K562 (cell line): ENCODE measurements at regions not wholly inside any gene's neighbourhood (a gene's known extent, or its start where the extent isn't known, plus 50 kb on each side); places are given as distances from the start of the nearest gene placed in this dataset.

Experiments used
- ATAC-seq: fragments of 200-7000 bp; cut with Tn5 transposase; 3 replicates; pipeline ENCODE4 v1.9.1; 2020; ENCODE audit warnings: moderate library complexity
- BruUV-seq: library from RNA; stranded (reverse); fragments of 400-500 nt; replicated peaks from 2 replicates; lab custom pipeline; 2021; lab: Mats Ljungman, UMichigan
- CTCF ChIA-PET: fragments of 300-600 bp; formaldehyde crosslinking; extraction: SDS; loops from one replicate; lab custom pipeline; 2021; ENCODE audit warnings: low intra/inter-chr PET ratio; lab: Yijun Ruan, JAX
- POLR2A ChIA-PET: fragments of 300-600, 350-650 bp; sonication (Branson Sonifier 250); formaldehyde crosslinking; extraction: SDS; loops from one replicate; lab custom pipeline; 2021; ENCODE audit warnings: antibody characterized with exemption, inconsistent platforms; lab: Yijun Ruan, JAX
- DNase-seq, 4 experiments: peaks; one replicate each; pipeline versions ENCODE4 v3.0.0 to v3.0.0-alpha.2; 2011 to 2018; ENCODE audit warnings: low spot score in 3 of 4, mixed read lengths in 3 of 4; ENCODE audit errors: extremely low read depth in 1 of 4
- FAIRE-seq: peaks from 2 replicates; lab custom pipeline; 2011; peaks lifted over from hg19 to GRCh38; lab: Jason Lieb, UNC
- H2AFZ ChIP-seq: 2 replicates; pipeline ENCODE4 v1.6.0; 2011; ENCODE audit warnings: low read depth, low read length, control low read depth, inconsistent platforms
- H3K27ac ChIP-seq: fragments of 200-600 bp; 3 replicates; pipeline ENCODE4 v1.8.0; 2011; ENCODE audit warnings: low read depth, mild to moderate bottlenecking, control low read depth, inconsistent platforms, low read length, moderate library complexity, mixed read lengths; ENCODE audit errors: extremely low read depth
- H3K27me3 ChIP-seq, 2 experiments: fragments of 300-600 bp in 1 of 2; 2 replicates in 1 of 2; 3 replicates in 1 of 2; pipeline versions ENCODE4 v1.6.0 to v1.8.0; 2011; ENCODE audit warnings: inconsistent platforms in 2 of 2, low read length in 2 of 2, mild to moderate bottlenecking in 1 of 2, mixed read lengths in 1 of 2, moderate library complexity in 1 of 2; ENCODE audit not compliant: control insufficient read depth in 2 of 2, insufficient read depth in 2 of 2
- H3K36me3 ChIP-seq: fragments of 300-600 bp; 3 replicates; pipeline ENCODE4 v1.8.0; 2011; ENCODE audit warnings: mild to moderate bottlenecking, low read length, inconsistent platforms; ENCODE audit not compliant: control insufficient read depth, insufficient read depth
- H3K4me1 ChIP-seq, 2 experiments: fragments of 200-600 bp in 1 of 2; replicated peaks in 1 of 2; 2 replicates in 1 of 2; 3 replicates in 1 of 2; pipeline versions ENCODE4 v1.5.1 to v1.8.0; 2011; ENCODE audit warnings: inconsistent platforms in 2 of 2, low read length in 2 of 2, mild to moderate bottlenecking in 1 of 2, mixed read lengths in 1 of 2, moderate library complexity in 1 of 2; ENCODE audit not compliant: control insufficient read depth in 2 of 2, insufficient read depth in 2 of 2
- H3K4me2 ChIP-seq: 2 replicates; pipeline ENCODE4 v1.6.1; 2011; ENCODE audit warnings: low read length, control low read depth, inconsistent platforms, mixed read lengths; ENCODE audit not compliant: insufficient read depth
- H3K4me3 ChIP-seq: fragments of 200-600 bp; sonication (generic), shearing (Covaris generic); 2 replicates; pipeline ENCODE4 v1.5.1; 2016; ENCODE audit warnings: control low read depth, inconsistent platforms
- H3K79me2 ChIP-seq: fragments of 200-600 bp; 3 replicates; pipeline ENCODE4 v1.8.0; 2011; ENCODE audit warnings: low read length, inconsistent platforms; ENCODE audit not compliant: control insufficient read depth, insufficient read depth
- H3K9ac ChIP-seq, 2 experiments: 2 replicates each; pipeline versions ENCODE4 v1.6.0 to v1.6.1; 2011; ENCODE audit warnings: low read depth in 2 of 2, low read length in 2 of 2, control low read depth in 1 of 2, inconsistent platforms in 1 of 2, mild to moderate bottlenecking in 1 of 2, mixed read lengths in 1 of 2; ENCODE audit not compliant: insufficient read depth in 1 of 2
- H3K9me1 ChIP-seq: one replicate; pipeline ENCODE4 v1.6.0; 2011; ENCODE audit warnings: inconsistent platforms, mild to moderate bottlenecking, low read length, moderate library complexity; ENCODE audit not compliant: control insufficient read depth, insufficient read depth
- H3K9me3 ChIP-seq: replicated peaks from 2 replicates; pipeline ENCODE4 v1.5.1; 2011; ENCODE audit warnings: low read depth, low read length, inconsistent platforms; ENCODE audit not compliant: control insufficient read depth, insufficient read depth
- H4K20me1 ChIP-seq: replicated peaks from 2 replicates; pipeline ENCODE4 v1.6.1; 2011; ENCODE audit warnings: low read length, inconsistent platforms, mixed read lengths; ENCODE audit not compliant: control insufficient read depth, insufficient read depth
- BRCA1 ChIP-seq, 2 experiments: fragments of 450-650 bp in 1 of 2; sonication (generic) in 1 of 2; formaldehyde crosslinking in 1 of 2; IDR thresholded peaks; 2 replicates each; pipeline versions ENCODE4 v1.5.0 to v1.6.1; 2017 to 2020; ENCODE audit warnings: mild to moderate bottlenecking in 1 of 2, missing genetic modification reagents in 1 of 2
- DPF2 ChIP-seq: fragments of 450-650 bp; IDR thresholded peaks from 2 replicates; pipeline ENCODE4 v1.6.1; 2016
- E2F1 ChIP-seq: sonication (generic); formaldehyde crosslinking; IDR thresholded peaks from 2 replicates; pipeline ENCODE4 v1.8.1; 2023; ENCODE audit warnings: mild to moderate bottlenecking, missing genetic modification reagents, moderate library complexity
- GTF3C2 ChIP-seq: IDR thresholded peaks from 3 replicates; pipeline ENCODE4 v1.6.1; 2011; ENCODE audit warnings: borderline replicate concordance, mild to moderate bottlenecking, moderate library complexity; ENCODE audit not compliant: insufficient read length; ENCODE audit errors: extremely low read depth
- HDAC1 ChIP-seq, 2 experiments: fragments of 450-650 bp; IDR thresholded peaks; 2 replicates each; pipeline ENCODE4 v1.6.1; 2016 to 2017; ENCODE audit warnings: inconsistent platforms in 1 of 2, mild to moderate bottlenecking in 1 of 2, moderate library complexity in 1 of 2
- HDAC6 ChIP-seq: IDR thresholded peaks from 2 replicates; pipeline ENCODE4 v1.6.1; 2012; ENCODE audit warnings: low read depth, mild to moderate bottlenecking, control low read depth, inconsistent platforms, low read length, moderate library complexity
- KDM2B ChIP-seq: fragments of 250-450 bp; sonication (Bioruptor Pico); IDR thresholded peaks from 2 replicates; pipeline ENCODE4 v1.8.0; 2021; ENCODE audit warnings: mild to moderate bottlenecking, moderate library complexity
- MED1 ChIP-seq: sonication (generic); formaldehyde crosslinking; IDR thresholded peaks from 2 replicates; pipeline ENCODE4 v1.8.1; 2023; ENCODE audit warnings: missing genetic modification reagents, borderline replicate concordance
- MEF2A ChIP-seq: IDR thresholded peaks from 2 replicates; pipeline ENCODE4 v1.6.1; 2011; ENCODE audit warnings: low read depth, mild to moderate bottlenecking, low read length, moderate library complexity; ENCODE audit not compliant: control insufficient read depth
- NCOA6 ChIP-seq: fragments of 450-650 bp; IDR thresholded peaks from 2 replicates; pipeline ENCODE4 v1.6.1; 2017; ENCODE audit warnings: mild to moderate bottlenecking
- NRF1 ChIP-seq, 2 experiments: fragments of 450-650 bp; IDR thresholded peaks in 1 of 2; conservative IDR thresholded peaks in 1 of 2; 2 replicates each; pipeline ENCODE4 v1.6.1; 2014; ENCODE audit warnings: mild to moderate bottlenecking in 2 of 2
- POU5F1 ChIP-seq: fragments of 150-350 bp; IDR thresholded peaks from 2 replicates; pipeline ENCODE4 v1.6.1; 2014; ENCODE audit warnings: borderline replicate concordance, low read length, low read depth, mild to moderate bottlenecking; ENCODE audit not compliant: partially characterized antibody
- PURB ChIP-seq: sonication (generic); formaldehyde crosslinking; IDR thresholded peaks from 2 replicates; pipeline ENCODE4 v1.9.0; 2021; ENCODE audit warnings: low read depth, mild to moderate bottlenecking, missing genetic modification reagents
- RBM39 ChIP-seq: fragments of 200-400 bp; formaldehyde crosslinking; optimal IDR thresholded peaks from 2 replicates; pipeline ENCODE3; 2018; ENCODE audit warnings: low read depth, low read length
- SUPT5H ChIP-seq: fragments of 450-650 bp; IDR thresholded peaks from 2 replicates; pipeline ENCODE4 v1.6.1; 2016
- TARDBP ChIP-seq: fragments of 450-650 bp; IDR thresholded peaks from 2 replicates; pipeline ENCODE4 v1.6.1; 2016
- TRIM28 ChIP-seq: fragments of 450-650 bp; IDR thresholded peaks from 2 replicates; pipeline ENCODE4 v1.6.1; 2017
- ZHX1 ChIP-seq: fragments of 150-350 bp; conservative IDR thresholded peaks from 2 replicates; pipeline ENCODE4 v1.6.1; 2014; ENCODE audit warnings: low read length
- ZNF146 ChIP-seq: IDR thresholded peaks from one replicate; pipeline ENCODE4 v1.6.1; 2018; ENCODE audit warnings: missing compliant biosample characterization; ENCODE audit not compliant: unreplicated experiment
- WGBS: fragments of 100-300 bp; shearing (Covaris generic); methylation state at CpG from one replicate; pipeline ENCODE4 v1.1.6; 2016; ENCODE audit warnings: low coverage, mixed read lengths; ENCODE audit not compliant: insufficient coverage; ENCODE audit errors: missing lambda C conversion rate; 5-methylcytosine and 5-hydroxymethylcytosine counted together
- in situ Hi-C: fragments of 300-500 bp; cut with MboI; formaldehyde crosslinking; loops from 4 replicates; pipeline ENCODE4 v1.15.0; 2018; ENCODE audit warnings: inconsistent platforms, mixed read lengths
- intact Hi-C: fragments of 100-400 bp; cut with micrococcal nuclease; formaldehyde crosslinking; loops from 2 replicates; pipeline ENCODE4 v1.14.2; 2022

- no peaks in the 10 kb centered on the region for H3K9me1 ChIP-seq
- CTCF ChIA-PET, result no interaction called here
- no peak overlapping the region for H3K4me3 ChIP-seq
- H3K9me3 ChIP-seq, result no peaks in the 10 kb centered on the region
- in situ Hi-C loops, result no loop called here
- H3K27me3 ChIP-seq, result no peaks in the 10 kb centered on the region
- no peak for TF ChIP-seq NCOA6
- TF ChIP-seq HDAC6, result no peak
- TF ChIP-seq ZNF146 (CRISPR knock-in tag), result no peak
- TF ChIP-seq NRF1 (conservative IDR thresholded peaks at IDR 0.05 in 1 of 2, IDR thresholded peaks at IDR 0.05 in 1 of 2), result no peak
- no peak for TF ChIP-seq HDAC1 (IDR thresholded peaks at IDR 0.05)
- TF ChIP-seq POU5F1, result no peak
- no peak for TF ChIP-seq DPF2
- TF ChIP-seq MED1 (CRISPR knock-in tag), result no peak
- no peak for TF ChIP-seq BRCA1 (IDR thresholded peaks at IDR 0.05)
- no peak for TF ChIP-seq BRCA1 (CRISPR knock-in tag; IDR thresholded peaks at IDR 0.05)
- no peak for TF ChIP-seq PURB (CRISPR knock-in tag)
- TF ChIP-seq ZHX1, result no peak
- no peak for TF ChIP-seq TARDBP
- TF ChIP-seq KDM2B, result no peak
- TF ChIP-seq RBM39, result no peak
- TF ChIP-seq E2F1 (CRISPR knock-in tag), result no peak
- no peak for TF ChIP-seq GTF3C2
- TF ChIP-seq SUPT5H, result no peak
- TF ChIP-seq TRIM28, result no peak
- no peak for TF ChIP-seq MEF2A
- TF ChIP-seq, all 486 proteins: peak for 0
- Histone ChIP-seq H3K9ac (no peak overlapping the region), H4K20me1 (no peaks in the 10 kb centered on the region), H3K4me2 (no peak overlapping the region), H3K4me1 (no peaks in the 10 kb centered on the region), H3K36me3 (no peaks in the 10 kb centered on the region), H3K27ac (no peak overlapping the region), H2AFZ (no peak overlapping the region), H3K79me2 (no peaks in the 10 kb centered on the region)
- ATAC-seq (no peak), DNase-seq (no peak), FAIRE-seq (no peak)
- WGBS, result 3% methylated on average over 3 of the region's 3 CpGs
- intact Hi-C loops, result no loop called here
- BruUV-seq, result no TSS peak
- POLR2A ChIA-PET, result no interaction called here
These were observed 315.4 kb downstream of the ADGRG6 start for GRCh38 chr6:142617158-142617557.
